Limb (tissue), 2 donors: ENCODE measurements at regions not wholly inside any gene's neighbourhood (a gene's known extent, or its start where the extent isn't known, plus 50 kb on each side); places are given as distances from the start of the nearest gene placed in this dataset.
A peak's percentile ranks its signal among the peaks of the same experiment; 100 is the strongest.
"Not testable (repeated sequence)": the region's sequence is repeated elsewhere in the genome, so short reads cannot be mapped to it uniquely, and the experiment has no call there.

Source experiments
- DNase-seq, 2 donors: peaks; one replicate each; pipeline ENCODE4 v3.0.0-alpha.2; 2016; ENCODE audit errors: extremely low spot score in 2 of 2

GRCh38 chr18:49694402-49694801, 118.9 kb downstream of the ACAA2 start:
- no peak for DNase-seq

- no peak for DNase-seq
Measured at GRCh38 chr18:49693717-49694005, 119.7 kb downstream of the ACAA2 start.

- no peak for DNase-seq
Measured at GRCh38 chr18:49692906-49693716, 120.2 kb downstream of the ACAA2 start.

- DNase-seq: no peak
Measured at GRCh38 chr18:49691177-49691608, 122.1 kb downstream of the ACAA2 start.

GRCh38 chr18:49690312-49690711, 123.0 kb downstream of the ACAA2 start:
- no peak for DNase-seq

- DNase-seq: no peak
Measured at GRCh38 chr18:49685231-49685942, 123.5 kb downstream of the LIPG start.

GRCh38 chr18:49682803-49683190, 120.9 kb downstream of the LIPG start:
- not testable (repeated sequence) for DNase-seq

GRCh38 chr18:49682173-49682802, 120.4 kb downstream of the LIPG start:
- no peak for DNase-seq

GRCh38 chr18:49681387-49681786, 119.5 kb downstream of the LIPG start:
- no peak for DNase-seq

- DNase-seq: no peak
Measured at GRCh38 chr18:49678440-49678839, 116.6 kb downstream of the LIPG start.

- DNase-seq: no peak
Measured at GRCh38 chr18:49677762-49678413, 116.0 kb downstream of the LIPG start.

GRCh38 chr18:49677081-49677480, 115.2 kb downstream of the LIPG start:
- DNase-seq: no peak

GRCh38 chr18:49673281-49673680, 111.4 kb downstream of the LIPG start:
- no peak for DNase-seq

GRCh38 chr18:49672853-49673252, 111.0 kb downstream of the LIPG start:
- DNase-seq: no peak

- no peak for DNase-seq
Measured at GRCh38 chr18:49669403-49669802, 107.5 kb downstream of the LIPG start.

GRCh38 chr18:49668574-49669275, 106.9 kb downstream of the LIPG start:
- peak; percentile 50 to 61 for DNase-seq

- DNase-seq: no peak
Measured at GRCh38 chr18:49667462-49667861, 105.6 kb downstream of the LIPG start.

GRCh38 chr18:49666045-49666775, 104.4 kb downstream of the LIPG start:
- no peak for DNase-seq

- DNase-seq: peak in 1 of 2 donors; percentile 35
Measured at GRCh38 chr18:49663899-49664890, 102.3 kb downstream of the LIPG start.
